ENCODE measurements at regions not wholly inside any gene's neighbourhood (a gene's known extent, or its start where the extent isn't known, plus 50 kb on each side); places are given as distances from the start of the nearest gene placed in this dataset.
A peak's percentile ranks its signal among the peaks of the same experiment; 100 is the strongest.
"Not testable (repeated sequence)": the region's sequence is repeated elsewhere in the genome, so short reads cannot be mapped to it uniquely, and the experiment has no call there.

- 78 to 84% methylated on average over 4 of the region's 4 CpGs for WGBS, 2 donors
- Histone ChIP-seq H3K27ac (ENCODE audit: low read depth in 1 of 2, low read length in 1 of 2) (peak overlapping the region in 1 of 2 donors; percentile 28), H3K27me3 (ENCODE audit: control insufficient read depth in 3 of 3, insufficient read depth in 3 of 3, low read length in 2 of 3) (no peaks in the 10 kb centered on the region), H3K4me3 (no peak overlapping the region), H3K4me1 (ENCODE audit: control insufficient read depth in 5 of 5, insufficient read depth in 5 of 5, low read length in 5 of 5) (peaks cover 0 to 5% (median 2%) of the 10 kb centered on the region in 5 donors), H3K36me3 (ENCODE audit: control insufficient read depth in 4 of 4, insufficient read depth in 4 of 4, low read length in 4 of 4) (no peaks in the 10 kb centered on the region), H3K9ac (ENCODE audit: insufficient read depth in 1 of 2, low read length in 2 of 2) (no peak overlapping the region), H3K9me3 (ENCODE audit: control insufficient read depth in 4 of 4, insufficient read depth in 3 of 4, low read length in 3 of 4) (no peaks in the 10 kb centered on the region)
- TF ChIP-seq CTCF (IDR thresholded peaks at IDR 0.05; ENCODE audit: control extremely low read depth, extremely low read depth), result no peak
- no peak for ATAC-seq (ENCODE audit: insufficient read depth, low FRiP score)
- no peak for DNase-seq
Observed at GRCh38 chr1:118290046-118290445, 105.0 kb upstream of the SPAG17 start.

- not testable (repeated sequence) for ATAC-seq (ENCODE audit: insufficient read depth, low FRiP score)
Observed at GRCh38 chr1:118280656-118281055, 95.6 kb upstream of the SPAG17 start.

GRCh38 chr1:118275472-118276115 lies 90.6 kb upstream of the SPAG17 start:
- Histone ChIP-seq H3K27me3 (ENCODE audit: control insufficient read depth in 3 of 3, insufficient read depth in 3 of 3, low read length in 2 of 3) (no peaks in the 10 kb centered on the region), H3K4me3 (no peak overlapping the region), H3K4me1 (ENCODE audit: control insufficient read depth in 5 of 5, insufficient read depth in 5 of 5, low read length in 5 of 5) (no peaks in the 10 kb centered on the region), H3K27ac (ENCODE audit: low read depth in 1 of 2, low read length in 1 of 2) (no peak overlapping the region), H3K9me3 (ENCODE audit: control insufficient read depth in 4 of 4, insufficient read depth in 3 of 4, low read length in 3 of 4) (peaks cover 0 to 9% (median 0%) of the 10 kb centered on the region in 4 donors), H3K9ac (ENCODE audit: insufficient read depth in 1 of 2, low read length in 2 of 2) (no peak overlapping the region), H3K36me3 (ENCODE audit: control insufficient read depth in 4 of 4, insufficient read depth in 4 of 4, low read length in 4 of 4) (no peaks in the 10 kb centered on the region)
- no peak for DNase-seq
- no peak for ATAC-seq (ENCODE audit: insufficient read depth, low FRiP score)
- TF ChIP-seq CTCF (IDR thresholded peaks at IDR 0.05; ENCODE audit: control extremely low read depth, extremely low read depth), result no peak
- WGBS, 2 donors, result 76 to 81% methylated on average over 8 of the region's 8 CpGs

More at GRCh38 chr1:118280656-118281055, 95.6 kb upstream of the SPAG17 start:
- H3K4me1 ChIP-seq (ENCODE audit: control insufficient read depth in 5 of 5, insufficient read depth in 5 of 5, low read length in 5 of 5); H3K27me3 ChIP-seq (ENCODE audit: control insufficient read depth in 3 of 3, insufficient read depth in 3 of 3, low read length in 2 of 3); H3K36me3 ChIP-seq (ENCODE audit: control insufficient read depth in 4 of 4, insufficient read depth in 4 of 4, low read length in 4 of 4); H3K9me3 ChIP-seq (ENCODE audit: control insufficient read depth in 4 of 4, insufficient read depth in 3 of 4, low read length in 3 of 4); H3K27ac ChIP-seq (ENCODE audit: low read depth in 1 of 2, low read length in 1 of 2); H3K4me3 ChIP-seq; H3K9ac ChIP-seq (ENCODE audit: insufficient read depth in 1 of 2, low read length in 2 of 2); DNase-seq: not testable (repeated sequence)
- 85 to 89% methylated on average over 10 of the region's 10 CpGs for WGBS, 2 donors

GRCh38 chr1:118272884-118273283 lies 87.9 kb upstream of the SPAG17 start:
- no peak for DNase-seq
- no peaks in the 10 kb centered on the region for H3K36me3 ChIP-seq (ENCODE audit: control insufficient read depth in 4 of 4, insufficient read depth in 4 of 4, low read length in 4 of 4)
- 76 to 77% methylated on average over 5 of the region's 5 CpGs for WGBS, 2 donors
- ATAC-seq (ENCODE audit: insufficient read depth, low FRiP score), result no peak
- no peaks in the 10 kb centered on the region for H3K4me1 ChIP-seq (ENCODE audit: control insufficient read depth in 5 of 5, insufficient read depth in 5 of 5, low read length in 5 of 5)
- peaks cover 0 to 9% (median 0%) of the 10 kb centered on the region in 4 donors for H3K9me3 ChIP-seq (ENCODE audit: control insufficient read depth in 4 of 4, insufficient read depth in 3 of 4, low read length in 3 of 4)
- no peak for TF ChIP-seq CTCF (IDR thresholded peaks at IDR 0.05; ENCODE audit: control extremely low read depth, extremely low read depth)
- H3K4me3 ChIP-seq, result no peak overlapping the region
- no peaks in the 10 kb centered on the region for H3K27me3 ChIP-seq (ENCODE audit: control insufficient read depth in 3 of 3, insufficient read depth in 3 of 3, low read length in 2 of 3)
- H3K27ac ChIP-seq (ENCODE audit: low read depth in 1 of 2, low read length in 1 of 2), result no peak overlapping the region
- no peak overlapping the region for H3K9ac ChIP-seq (ENCODE audit: insufficient read depth in 1 of 2, low read length in 2 of 2)

All from lung (tissue), 11 donors.